Thoracic aorta (tissue), 2 donors: ENCODE measurements at regions not wholly inside any gene's neighbourhood (a gene's known extent, or its start where the extent isn't known, plus 50 kb on each side); places are given as distances from the start of the nearest gene placed in this dataset.
"Not testable (repeated sequence)": the region's sequence is repeated elsewhere in the genome, so short reads cannot be mapped to it uniquely, and the experiment has no call there.

Source experiments
- ATAC-seq: fragments of 150-250 bp; one replicate; pipeline ENCODE4 v1.8.0; 2017; ENCODE audit warnings: low read depth; ENCODE audit not compliant: insufficient number of reproducible peaks, low FRiP score
- DNase-seq: peaks from one replicate; pipeline ENCODE4 v3.0.0-alpha.2; 2020; ENCODE audit warnings: low spot score
- H3K27ac ChIP-seq, 2 donors: fragments of 200-600 bp; sonication (generic); 1 replicate in 1 of 2; 2 replicates in 1 of 2; pipeline ENCODE4 v1.5.1; 2016; ENCODE audit warnings: mild to moderate bottlenecking in 2 of 2, moderate library complexity in 2 of 2
- H3K27me3 ChIP-seq: fragments of 200-600 bp; sonication (generic); replicated peaks from 2 replicates; pipeline ENCODE4 v1.6.0; 2016; ENCODE audit warnings: mild to moderate bottlenecking; ENCODE audit not compliant: insufficient read depth
- H3K36me3 ChIP-seq: fragments of 200-600 bp; sonication (generic); one replicate; pipeline ENCODE4 v1.5.1; 2016
- H3K4me1 ChIP-seq, 2 donors: fragments of 200-600 bp; sonication (generic); 1 replicate in 1 of 2; 2 replicates in 1 of 2; pipeline versions ENCODE4 v1.5.1 to v1.6.0; 2016; ENCODE audit warnings: low read depth in 2 of 2, mild to moderate bottlenecking in 1 of 2; ENCODE audit not compliant: control insufficient read depth in 1 of 2
- H3K4me3 ChIP-seq: fragments of 200-600 bp; sonication (generic); 2 replicates; pipeline ENCODE4 v1.5.1; 2016; ENCODE audit warnings: mild to moderate bottlenecking
- H3K9me3 ChIP-seq: fragments of 200-600 bp; sonication (generic); 2 replicates; pipeline ENCODE4 v1.5.1; 2016
- CTCF ChIP-seq: fragments of 200-600 bp; sonication (generic); IDR thresholded peaks from one replicate; pipeline ENCODE4 v1.5.1; 2019; ENCODE audit warnings: antibody characterized with exemption

DNA sequence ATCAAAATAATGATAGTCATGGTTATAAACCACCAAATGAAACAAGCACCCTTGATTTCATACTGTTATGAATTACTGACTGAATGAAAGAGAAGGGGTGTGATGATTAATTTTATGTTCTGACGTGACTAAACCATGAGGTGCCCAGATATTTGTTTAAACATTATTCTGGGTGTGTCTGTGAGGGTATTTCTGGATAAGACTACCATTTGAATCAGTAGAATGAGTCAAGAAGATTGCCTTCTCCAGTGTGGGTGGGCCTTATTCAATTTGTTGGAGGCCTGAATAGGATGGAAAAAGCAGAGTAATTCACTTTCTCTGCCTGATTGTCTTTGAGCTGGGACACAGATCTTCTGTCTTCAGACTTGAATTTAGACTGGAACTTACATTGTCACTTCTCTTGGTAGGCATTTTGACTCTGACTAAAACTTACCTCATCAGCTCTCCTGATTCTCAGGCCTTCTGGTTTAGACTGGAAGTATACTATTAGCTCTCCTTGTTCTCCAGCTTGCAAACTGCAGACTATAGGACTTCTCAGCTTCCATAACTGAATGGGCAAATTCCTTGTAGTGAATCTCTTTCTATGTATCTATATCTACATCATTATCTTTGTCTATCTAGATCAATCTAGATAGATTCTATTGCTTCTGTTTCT, 321.9 kb upstream of the TARS1 start:
- ATAC-seq, result no peak
- TF ChIP-seq CTCF, result no peak
- Histone ChIP-seq H3K4me1 (no peaks in the 10 kb centered on the region), H3K27ac (no peak overlapping the region), H3K27me3 (no peaks in the 10 kb centered on the region), H3K36me3 (no peaks in the 10 kb centered on the region), H3K9me3 (no peaks in the 10 kb centered on the region), H3K4me3 (no peak overlapping the region)
- no peak for DNase-seq

DNA sequence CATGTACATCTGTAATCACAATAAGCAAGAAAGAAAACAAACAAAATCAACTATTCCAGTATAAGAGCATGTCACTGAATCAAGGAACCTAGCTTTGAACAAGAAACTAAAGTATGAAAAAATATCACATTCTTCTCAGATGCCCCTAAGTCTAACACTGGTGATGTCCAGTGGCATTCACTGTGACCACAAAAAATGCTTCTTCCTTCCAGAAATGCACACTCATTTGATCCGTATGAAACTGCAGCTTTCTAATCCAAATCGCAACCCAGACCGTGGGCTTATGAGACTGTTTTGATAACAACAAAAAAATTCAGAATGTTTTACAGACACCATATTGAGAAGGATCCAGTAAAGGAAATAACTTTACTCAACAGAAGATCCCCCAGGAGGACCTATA, 320.1 kb upstream of the TARS1 start:
- Histone ChIP-seq H3K4me1 (no peaks in the 10 kb centered on the region), H3K36me3 (no peaks in the 10 kb centered on the region), H3K27ac (no peak overlapping the region), H3K27me3 (no peaks in the 10 kb centered on the region), H3K4me3 (no peak overlapping the region), H3K9me3 (no peaks in the 10 kb centered on the region)
- ATAC-seq, result no peak
- TF ChIP-seq CTCF, result no peak
- DNase-seq, result no peak

- H3K4me3 ChIP-seq, result no peak overlapping the region
- no peaks in the 10 kb centered on the region for H3K36me3 ChIP-seq
- ATAC-seq (no peak), DNase-seq (no peak)
- no peak overlapping the region for H3K27ac ChIP-seq
- TF ChIP-seq CTCF, result no peak
- peaks cover 6% of the 10 kb centered on the region for H3K9me3 ChIP-seq
- no peaks in the 10 kb centered on the region for H3K4me1 ChIP-seq
- no peaks in the 10 kb centered on the region for H3K27me3 ChIP-seq
Observed at GRCh38 chr5:33129309-33129708, 311.5 kb upstream of the TARS1 start.

- ATAC-seq (no peak), DNase-seq (no peak)
- no peak overlapping the region for H3K4me3 ChIP-seq
- no peaks in the 10 kb centered on the region for H3K4me1 ChIP-seq
- H3K27me3 ChIP-seq, result no peaks in the 10 kb centered on the region
- no peak overlapping the region for H3K27ac ChIP-seq
- H3K9me3 ChIP-seq, result peaks cover 16% of the 10 kb centered on the region
- no peak for TF ChIP-seq CTCF
- no peaks in the 10 kb centered on the region for H3K36me3 ChIP-seq
Observed at GRCh38 chr5:33136785-33137184, 304.0 kb upstream of the TARS1 start.

DNA sequence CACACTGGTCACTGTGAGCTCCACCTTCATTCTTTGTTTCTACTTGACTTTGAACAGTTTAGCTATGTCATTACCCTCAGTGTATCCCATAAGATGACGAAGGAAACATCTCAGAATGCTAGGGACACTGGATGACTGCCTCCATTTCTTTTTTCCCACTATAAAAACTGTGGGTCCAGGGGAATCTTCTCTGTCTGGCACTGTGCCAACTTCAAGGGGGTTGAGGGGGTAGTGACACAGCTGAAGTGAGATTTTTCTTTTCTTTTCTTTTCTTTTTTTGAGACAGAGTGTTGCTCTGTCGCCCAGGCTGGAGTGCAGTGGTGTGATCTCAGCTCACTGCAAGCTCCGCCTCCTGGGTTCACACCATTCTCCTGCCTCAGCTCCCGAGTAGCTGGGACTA, 302.6 kb upstream of the TARS1 start:
- ATAC-seq, H3K36me3 ChIP-seq, H3K27me3 ChIP-seq, H3K27ac ChIP-seq, H3K4me1 ChIP-seq, DNase-seq, H3K4me3 ChIP-seq: not testable (repeated sequence)
- peaks cover 16% of the 10 kb centered on the region for H3K9me3 ChIP-seq
